ENCODE measurements at regions not wholly inside any gene's neighbourhood (a gene's known extent, or its start where the extent isn't known, plus 50 kb on each side); places are given as distances from the start of the nearest gene placed in this dataset.
"Not testable (repeated sequence)": the region's sequence is repeated elsewhere in the genome, so short reads cannot be mapped to it uniquely, and the experiment has no call there.

- Histone ChIP-seq H3K9me3 (ENCODE audit: control insufficient read depth, insufficient read depth, low read length) (no peaks in the 10 kb centered on the region), H3K4me1 (ENCODE audit: control insufficient read depth, insufficient read depth, low read length) (no peaks in the 10 kb centered on the region), H3K27ac (ENCODE audit: low read length) (no peak overlapping the region), H3K36me3 (ENCODE audit: control insufficient read depth, insufficient read depth, low read length) (no peaks in the 10 kb centered on the region), H3K4me3 (ENCODE audit: low read length) (no peak overlapping the region), H3K27me3 (ENCODE audit: control insufficient read depth, insufficient read depth, low read length) (no peaks in the 10 kb centered on the region)
- no peaks in the 10 kb centered on the region for H3K4me1 Mint-ChIP-seq
- no peaks in the 10 kb centered on the region for H3K27me3 Mint-ChIP-seq (ENCODE audit: low read depth in 2 of 2)
- no CpG with 5 or more reads among the region's 3 CpGs for WGBS (ENCODE audit: insufficient coverage)
- DNase-seq (no peak), ATAC-seq (no peak)
- peaks cover 0 to 11% of the 10 kb centered on the region in 2 donors for H3K9me3 Mint-ChIP-seq
- TF ChIP-seq, protein P1, sequence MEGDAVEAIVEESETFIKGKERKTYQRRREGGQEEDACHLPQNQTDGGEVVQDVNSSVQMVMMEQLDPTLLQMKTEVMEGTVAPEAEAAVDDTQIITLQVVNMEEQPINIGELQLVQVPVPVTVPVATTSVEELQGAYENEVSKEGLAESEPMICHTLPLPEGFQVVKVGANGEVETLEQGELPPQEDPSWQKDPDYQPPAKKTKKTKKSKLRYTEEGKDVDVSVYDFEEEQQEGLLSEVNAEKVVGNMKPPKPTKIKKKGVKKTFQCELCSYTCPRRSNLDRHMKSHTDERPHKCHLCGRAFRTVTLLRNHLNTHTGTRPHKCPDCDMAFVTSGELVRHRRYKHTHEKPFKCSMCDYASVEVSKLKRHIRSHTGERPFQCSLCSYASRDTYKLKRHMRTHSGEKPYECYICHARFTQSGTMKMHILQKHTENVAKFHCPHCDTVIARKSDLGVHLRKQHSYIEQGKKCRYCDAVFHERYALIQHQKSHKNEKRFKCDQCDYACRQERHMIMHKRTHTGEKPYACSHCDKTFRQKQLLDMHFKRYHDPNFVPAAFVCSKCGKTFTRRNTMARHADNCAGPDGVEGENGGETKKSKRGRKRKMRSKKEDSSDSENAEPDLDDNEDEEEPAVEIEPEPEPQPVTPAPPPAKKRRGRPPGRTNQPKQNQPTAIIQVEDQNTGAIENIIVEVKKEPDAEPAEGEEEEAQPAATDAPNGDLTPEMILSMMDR (IDR thresholded peaks at IDR 0.05) = no peak
- no peaks in the 10 kb centered on the region for H3K36me3 Mint-ChIP-seq
- intact Hi-C loops (cut with micrococcal nuclease) = no loop called here
- no peak overlapping the region for H3K27ac Mint-ChIP-seq
- no peak overlapping the region for H3K4me3 Mint-ChIP-seq
Measured at GRCh38 chr13:67389171-67389570, 159.0 kb upstream of the PCDH9 start.

GRCh38 chr13:67383109-67383757 is 153.1 kb upstream of the PCDH9 start:
- H3K9me3 ChIP-seq (ENCODE audit: control insufficient read depth, insufficient read depth, low read length); H3K4me1 Mint-ChIP-seq; ATAC-seq; intact Hi-C loops (cut with micrococcal nuclease); DNase-seq; H3K36me3 ChIP-seq (ENCODE audit: control insufficient read depth, insufficient read depth, low read length); H3K36me3 Mint-ChIP-seq; H3K4me3 Mint-ChIP-seq; H3K27me3 Mint-ChIP-seq (ENCODE audit: low read depth in 2 of 2); H3K27ac Mint-ChIP-seq; H3K4me3 ChIP-seq (ENCODE audit: low read length); H3K27me3 ChIP-seq (ENCODE audit: control insufficient read depth, insufficient read depth, low read length); H3K4me1 ChIP-seq (ENCODE audit: control insufficient read depth, insufficient read depth, low read length); H3K27ac ChIP-seq (ENCODE audit: low read length): not testable (repeated sequence)
- peaks cover 0 to 11% of the 10 kb centered on the region in 2 donors for H3K9me3 Mint-ChIP-seq
- WGBS (ENCODE audit: insufficient coverage) = 81% methylated on average over 7 of the region's 7 CpGs

GRCh38 chr13:67377919-67378318 is 147.8 kb upstream of the PCDH9 start:
- Mint-ChIP-seq H3K27ac (no peak overlapping the region), H3K36me3 (no peaks in the 10 kb centered on the region), H3K27me3 (ENCODE audit: low read depth in 2 of 2) (no peaks in the 10 kb centered on the region), H3K9me3 (no peaks in the 10 kb centered on the region), H3K4me1 (no peaks in the 10 kb centered on the region), H3K4me3 (no peak overlapping the region)
- Histone ChIP-seq H3K27ac (ENCODE audit: low read length) (no peak overlapping the region), H3K9me3 (ENCODE audit: control insufficient read depth, insufficient read depth, low read length) (no peaks in the 10 kb centered on the region), H3K36me3 (ENCODE audit: control insufficient read depth, insufficient read depth, low read length) (no peaks in the 10 kb centered on the region), H3K27me3 (ENCODE audit: control insufficient read depth, insufficient read depth, low read length) (no peaks in the 10 kb centered on the region), H3K4me3 (ENCODE audit: low read length) (no peak overlapping the region), H3K4me1 (ENCODE audit: control insufficient read depth, insufficient read depth, low read length) (no peaks in the 10 kb centered on the region)
- ATAC-seq (no peak), DNase-seq (no peak)
- intact Hi-C loops (cut with micrococcal nuclease) = no loop called here
- TF ChIP-seq, protein P1 (IDR thresholded peaks at IDR 0.05) = no peak
- 83% methylated on average over 1 of the region's 1 CpG for WGBS (ENCODE audit: insufficient coverage)

DNA sequence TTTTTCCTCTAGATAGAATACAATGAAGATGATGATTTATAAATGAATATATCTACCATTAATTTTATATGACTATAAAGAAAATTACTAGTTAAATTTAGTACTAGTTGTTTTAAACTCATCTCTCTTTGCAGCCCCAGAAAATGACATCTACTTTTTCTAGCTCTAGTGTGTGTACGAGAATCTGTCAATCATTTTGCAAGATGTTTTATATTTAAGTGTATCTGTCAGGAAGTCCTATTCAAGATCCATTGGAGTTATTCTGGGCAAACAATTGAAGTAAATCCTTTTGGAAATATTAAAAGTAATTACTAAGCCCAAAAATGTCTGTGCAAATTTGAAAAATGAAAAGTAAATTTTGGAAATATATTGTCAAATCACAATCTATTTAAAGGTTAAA is 144.3 kb upstream of the PCDH9 start:
- no peaks in the 10 kb centered on the region for H3K4me1 ChIP-seq (ENCODE audit: control insufficient read depth, insufficient read depth, low read length)
- H3K27ac ChIP-seq (ENCODE audit: low read length) = no peak overlapping the region
- no peaks in the 10 kb centered on the region for H3K4me1 Mint-ChIP-seq
- H3K9me3 Mint-ChIP-seq = peaks cover 0 to 2% of the 10 kb centered on the region in 2 donors
- H3K36me3 Mint-ChIP-seq = no peaks in the 10 kb centered on the region
- H3K27ac Mint-ChIP-seq = no peak overlapping the region
- H3K4me3 Mint-ChIP-seq = no peak overlapping the region
- H3K27me3 ChIP-seq (ENCODE audit: control insufficient read depth, insufficient read depth, low read length) = no peaks in the 10 kb centered on the region
- no peaks in the 10 kb centered on the region for H3K9me3 ChIP-seq (ENCODE audit: control insufficient read depth, insufficient read depth, low read length)
- TF ChIP-seq, protein P1 (IDR thresholded peaks at IDR 0.05) = no peak
- H3K4me3 ChIP-seq (ENCODE audit: low read length) = no peak overlapping the region
- H3K36me3 ChIP-seq (ENCODE audit: control insufficient read depth, insufficient read depth, low read length) = no peaks in the 10 kb centered on the region
- DNase-seq (no peak), ATAC-seq (no peak)
- H3K27me3 Mint-ChIP-seq (ENCODE audit: low read depth in 2 of 2) = no peaks in the 10 kb centered on the region
- intact Hi-C loops (cut with micrococcal nuclease) = no loop called here
- WGBS (ENCODE audit: insufficient coverage) = 89% methylated on average over 1 of the region's 1 CpG

Data from natural killer cell (primary cell).